ENCODE measurements at regions not wholly inside any gene's neighbourhood (a gene's known extent, or its start where the extent isn't known, plus 50 kb on each side); places are given as distances from the start of the nearest gene placed in this dataset.

GRCh38 chr11:135075740-135076139 lies 663.7 kb upstream of the B3GAT1 start:
- DNase-seq = no peak

- DNase-seq = peak; percentile 19
These were observed 662.5 kb upstream of the B3GAT1 start for GRCh38 chr11:135074397-135074998.

- DNase-seq = no peak
These were observed 661.8 kb upstream of the B3GAT1 start for GRCh38 chr11:135073870-135074269.

GRCh38 chr11:135073381-135073780 lies 661.3 kb upstream of the B3GAT1 start:
- DNase-seq = peak; percentile 47

- no peak for DNase-seq
These were observed 657.8 kb upstream of the B3GAT1 start for GRCh38 chr11:135069890-135070289.

GRCh38 chr11:135069063-135069462 lies 657.0 kb upstream of the B3GAT1 start:
- no peak for DNase-seq

- no peak for DNase-seq
These were observed 651.0 kb upstream of the B3GAT1 start for GRCh38 chr11:135062994-135063393.

GRCh38 chr11:135061166-135061565 lies 649.1 kb upstream of the B3GAT1 start:
- DNase-seq = no peak

GRCh38 chr11:135046986-135047385 lies 634.9 kb upstream of the B3GAT1 start:
- DNase-seq = no peak

- DNase-seq = no peak
These were observed 634.5 kb upstream of the B3GAT1 start for GRCh38 chr11:135046556-135046955.

GRCh38 chr11:135043434-135043833 lies 631.4 kb upstream of the B3GAT1 start:
- no peak for DNase-seq

GRCh38 chr11:135037828-135038227 lies 625.8 kb upstream of the B3GAT1 start:
- no peak for DNase-seq

GRCh38 chr11:135036488-135037297 lies 624.7 kb upstream of the B3GAT1 start:
- no peak for DNase-seq

- DNase-seq = no peak
These were observed 623.2 kb upstream of the B3GAT1 start for GRCh38 chr11:135035282-135035681.

- DNase-seq = peak; percentile 4
These were observed 621.5 kb upstream of the B3GAT1 start for GRCh38 chr11:135033540-135033939.

- DNase-seq = no peak
These were observed 619.4 kb upstream of the B3GAT1 start for GRCh38 chr11:135031205-135031989.

GRCh38 chr11:135027461-135027860 lies 615.4 kb upstream of the B3GAT1 start:
- no peak for DNase-seq

GRCh38 chr11:135023499-135023898 lies 611.5 kb upstream of the B3GAT1 start:
- peak; percentile 28 for DNase-seq

- no peak for DNase-seq
These were observed 610.4 kb upstream of the B3GAT1 start for GRCh38 chr11:135022454-135022853.

- DNase-seq = no peak
These were observed 607.9 kb upstream of the B3GAT1 start for GRCh38 chr11:135019899-135020298.

GRCh38 chr11:135019343-135019871 lies 607.4 kb upstream of the B3GAT1 start:
- no peak for DNase-seq

GRCh38 chr11:135017296-135017695 lies 605.3 kb upstream of the B3GAT1 start:
- no peak for DNase-seq

GRCh38 chr11:135015966-135016365 lies 603.9 kb upstream of the B3GAT1 start:
- DNase-seq = no peak
